Muscle layer of duodenum (tissue), 2 donors: ENCODE measurements at regions not wholly inside any gene's neighbourhood (a gene's known extent, or its start where the extent isn't known, plus 50 kb on each side); places are given as distances from the start of the nearest gene placed in this dataset.

Source experiments
- H3K27ac ChIP-seq: one replicate; pipeline ENCODE4 v1.7.0; 2013; ENCODE audit warnings: mild to moderate bottlenecking, low read length
- H3K27me3 ChIP-seq: one replicate; pipeline ENCODE4 v1.7.0; 2013; ENCODE audit warnings: low read depth, mild to moderate bottlenecking, control low read depth, low read length
- H3K36me3 ChIP-seq, 2 donors: one replicate each; pipeline ENCODE4 v1.7.0; 2013; ENCODE audit warnings: low read length in 2 of 2, control low read depth in 1 of 2, mild to moderate bottlenecking in 1 of 2; ENCODE audit not compliant: insufficient read depth in 2 of 2, control insufficient read depth in 1 of 2
- H3K4me1 ChIP-seq, 2 donors: one replicate each; pipeline ENCODE4 v1.7.0; 2013; ENCODE audit warnings: low read length in 2 of 2, mild to moderate bottlenecking in 2 of 2, control low read depth in 1 of 2, moderate library complexity in 1 of 2; ENCODE audit not compliant: insufficient read depth in 2 of 2, control insufficient read depth in 1 of 2
- H3K4me3 ChIP-seq, 2 donors: one replicate each; pipeline ENCODE4 v1.7.0; 2013; ENCODE audit warnings: low read length in 2 of 2, low read depth in 1 of 2, mild to moderate bottlenecking in 1 of 2
- H3K9me3 ChIP-seq, 2 donors: one replicate each; pipeline ENCODE4 v1.7.0; 2013; ENCODE audit warnings: low read length in 2 of 2, control low read depth in 1 of 2, mild to moderate bottlenecking in 1 of 2; ENCODE audit not compliant: control insufficient read depth in 1 of 2
- donor health status: healthy.

- Histone ChIP-seq H3K4me1 (no peaks in the 10 kb centered on the region), H3K4me3 (no peak overlapping the region), H3K36me3 (no peaks in the 10 kb centered on the region), H3K9me3 (no peaks in the 10 kb centered on the region), H3K27me3 (no peaks in the 10 kb centered on the region), H3K27ac (no peak overlapping the region)
Measured at GRCh38 chr6:163906006-163906710, 491.6 kb downstream of the QKI start.

GRCh38 chr6:163904186-163904585, 489.7 kb downstream of the QKI start:
- H3K36me3 ChIP-seq, result no peaks in the 10 kb centered on the region
- H3K9me3 ChIP-seq, result no peaks in the 10 kb centered on the region
- no peak overlapping the region for H3K4me3 ChIP-seq
- H3K27ac ChIP-seq, result no peak overlapping the region
- H3K27me3 ChIP-seq, result no peaks in the 10 kb centered on the region
- no peaks in the 10 kb centered on the region for H3K4me1 ChIP-seq

- H3K4me1 ChIP-seq, result no peaks in the 10 kb centered on the region
- no peak overlapping the region for H3K4me3 ChIP-seq
- no peaks in the 10 kb centered on the region for H3K9me3 ChIP-seq
- no peaks in the 10 kb centered on the region for H3K36me3 ChIP-seq
- no peak overlapping the region for H3K27ac ChIP-seq
- H3K27me3 ChIP-seq, result no peaks in the 10 kb centered on the region
Measured at GRCh38 chr6:163903541-163903940, 489.0 kb downstream of the QKI start.

- Histone ChIP-seq H3K9me3 (no peaks in the 10 kb centered on the region), H3K4me3 (no peak overlapping the region), H3K36me3 (no peaks in the 10 kb centered on the region), H3K27me3 (no peaks in the 10 kb centered on the region), H3K27ac (no peak overlapping the region), H3K4me1 (no peaks in the 10 kb centered on the region)
Measured at GRCh38 chr6:163902993-163903392, 488.5 kb downstream of the QKI start.

- Histone ChIP-seq H3K36me3 (no peaks in the 10 kb centered on the region), H3K4me3 (no peak overlapping the region), H3K9me3 (no peaks in the 10 kb centered on the region), H3K27ac (no peak overlapping the region), H3K4me1 (no peaks in the 10 kb centered on the region), H3K27me3 (no peaks in the 10 kb centered on the region)
Measured at GRCh38 chr6:163901681-163902080, 487.2 kb downstream of the QKI start.

- no peak overlapping the region for H3K27ac ChIP-seq
- no peaks in the 10 kb centered on the region for H3K27me3 ChIP-seq
- no peaks in the 10 kb centered on the region for H3K36me3 ChIP-seq
- no peaks in the 10 kb centered on the region for H3K4me1 ChIP-seq
- H3K4me3 ChIP-seq, result no peak overlapping the region
- H3K9me3 ChIP-seq, result no peaks in the 10 kb centered on the region
Measured at GRCh38 chr6:163900570-163900969, 486.1 kb downstream of the QKI start.

- no peaks in the 10 kb centered on the region for H3K4me1 ChIP-seq
- no peaks in the 10 kb centered on the region for H3K27me3 ChIP-seq
- no peaks in the 10 kb centered on the region for H3K36me3 ChIP-seq
- H3K27ac ChIP-seq, result no peak overlapping the region
- no peaks in the 10 kb centered on the region for H3K9me3 ChIP-seq
- H3K4me3 ChIP-seq, result no peak overlapping the region
Measured at GRCh38 chr6:163897669-163898068, 483.2 kb downstream of the QKI start.

- H3K4me3 ChIP-seq, result no peak overlapping the region
- H3K27ac ChIP-seq, result no peak overlapping the region
- no peaks in the 10 kb centered on the region for H3K9me3 ChIP-seq
- no peaks in the 10 kb centered on the region for H3K36me3 ChIP-seq
- no peaks in the 10 kb centered on the region for H3K4me1 ChIP-seq
- no peaks in the 10 kb centered on the region for H3K27me3 ChIP-seq
Measured at GRCh38 chr6:163897030-163897429, 482.5 kb downstream of the QKI start.

GRCh38 chr6:163895162-163895561, 480.6 kb downstream of the QKI start:
- Histone ChIP-seq H3K4me3 (no peak overlapping the region), H3K27me3 (no peaks in the 10 kb centered on the region), H3K27ac (no peak overlapping the region), H3K9me3 (no peaks in the 10 kb centered on the region), H3K36me3 (no peaks in the 10 kb centered on the region), H3K4me1 (no peaks in the 10 kb centered on the region)

GRCh38 chr6:163893609-163894189, 479.2 kb downstream of the QKI start:
- Histone ChIP-seq H3K4me3 (no peak overlapping the region), H3K9me3 (no peaks in the 10 kb centered on the region), H3K4me1 (no peaks in the 10 kb centered on the region), H3K27ac (no peak overlapping the region), H3K27me3 (no peaks in the 10 kb centered on the region), H3K36me3 (no peaks in the 10 kb centered on the region)

GRCh38 chr6:163892824-163893561, 478.5 kb downstream of the QKI start:
- no peaks in the 10 kb centered on the region for H3K27me3 ChIP-seq
- H3K4me1 ChIP-seq, result no peaks in the 10 kb centered on the region
- no peaks in the 10 kb centered on the region for H3K9me3 ChIP-seq
- H3K27ac ChIP-seq, result no peak overlapping the region
- no peak overlapping the region for H3K4me3 ChIP-seq
- no peaks in the 10 kb centered on the region for H3K36me3 ChIP-seq
